A673 (cell line): ENCODE measurements at regions not wholly inside any gene's neighbourhood (a gene's known extent, or its start where the extent isn't known, plus 50 kb on each side); places are given as distances from the start of the nearest gene placed in this dataset.

ENCODE experiments used
- EZH2 ChIP-seq: fragments of 200-600 bp; sonication (generic); IDR thresholded peaks from 2 replicates; pipeline ENCODE4 v1.6.1; 2017; ENCODE audit warnings: borderline replicate concordance, low read depth, mild to moderate bottlenecking, mixed read lengths, antibody characterized with exemption, low read length; ENCODE audit not compliant: poor library complexity, severe bottlenecking
- TF ChIP-seq, protein P1 (sequence below): fragments of 300-800, 200-600 bp; sonication (generic); conservative IDR thresholded peaks from 2 replicates; pipeline ENCODE4 v1.5.1; 2017; ENCODE audit warnings: low read depth, mild to moderate bottlenecking, antibody characterized with exemption, low read length, moderate library complexity, mixed read lengths

GRCh38 chr4:184958127-184958922, 60.0 kb upstream of the HELT start:
- TF ChIP-seq, protein P1, sequence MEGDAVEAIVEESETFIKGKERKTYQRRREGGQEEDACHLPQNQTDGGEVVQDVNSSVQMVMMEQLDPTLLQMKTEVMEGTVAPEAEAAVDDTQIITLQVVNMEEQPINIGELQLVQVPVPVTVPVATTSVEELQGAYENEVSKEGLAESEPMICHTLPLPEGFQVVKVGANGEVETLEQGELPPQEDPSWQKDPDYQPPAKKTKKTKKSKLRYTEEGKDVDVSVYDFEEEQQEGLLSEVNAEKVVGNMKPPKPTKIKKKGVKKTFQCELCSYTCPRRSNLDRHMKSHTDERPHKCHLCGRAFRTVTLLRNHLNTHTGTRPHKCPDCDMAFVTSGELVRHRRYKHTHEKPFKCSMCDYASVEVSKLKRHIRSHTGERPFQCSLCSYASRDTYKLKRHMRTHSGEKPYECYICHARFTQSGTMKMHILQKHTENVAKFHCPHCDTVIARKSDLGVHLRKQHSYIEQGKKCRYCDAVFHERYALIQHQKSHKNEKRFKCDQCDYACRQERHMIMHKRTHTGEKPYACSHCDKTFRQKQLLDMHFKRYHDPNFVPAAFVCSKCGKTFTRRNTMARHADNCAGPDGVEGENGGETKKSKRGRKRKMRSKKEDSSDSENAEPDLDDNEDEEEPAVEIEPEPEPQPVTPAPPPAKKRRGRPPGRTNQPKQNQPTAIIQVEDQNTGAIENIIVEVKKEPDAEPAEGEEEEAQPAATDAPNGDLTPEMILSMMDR, result no peak
- TF ChIP-seq EZH2, result no peak
